Gastroesophageal sphincter (tissue), 3 donors: ENCODE measurements at regions not wholly inside any gene's neighbourhood (a gene's known extent, or its start where the extent isn't known, plus 50 kb on each side); places are given as distances from the start of the nearest gene placed in this dataset.
"Not testable (repeated sequence)": the region's sequence is repeated elsewhere in the genome, so short reads cannot be mapped to it uniquely, and the experiment has no call there.

Source experiments
- CTCF ChIP-seq, 4 experiments: fragments of 200-600 bp in 2 of 4; fragments of 450-650 bp in 2 of 4; sonication (generic) in 1 of 4; IDR thresholded peaks; one replicate each; pipeline ENCODE4 v1.5.1; 2017 to 2019; ENCODE audit warnings: antibody characterized with exemption in 4 of 4, mild to moderate bottlenecking in 2 of 4, moderate library complexity in 2 of 4
- EP300 ChIP-seq: sonication (generic); formaldehyde crosslinking; IDR thresholded peaks from one replicate; pipeline ENCODE4 v1.6.1; 2017; ENCODE audit warnings: antibody characterized with exemption, mild to moderate bottlenecking
- POLR2A ChIP-seq, 2 donors: fragments of 450-650 bp; IDR thresholded peaks; one replicate each; pipeline ENCODE4 v1.6.1; 2017; ENCODE audit warnings: antibody characterized with exemption in 2 of 2, mild to moderate bottlenecking in 2 of 2, moderate library complexity in 1 of 2
- POLR2AphosphoS5 ChIP-seq: sonication (generic); formaldehyde crosslinking; IDR thresholded peaks from one replicate; pipeline ENCODE4 v1.6.1; 2017; ENCODE audit warnings: antibody characterized with exemption

DNA sequence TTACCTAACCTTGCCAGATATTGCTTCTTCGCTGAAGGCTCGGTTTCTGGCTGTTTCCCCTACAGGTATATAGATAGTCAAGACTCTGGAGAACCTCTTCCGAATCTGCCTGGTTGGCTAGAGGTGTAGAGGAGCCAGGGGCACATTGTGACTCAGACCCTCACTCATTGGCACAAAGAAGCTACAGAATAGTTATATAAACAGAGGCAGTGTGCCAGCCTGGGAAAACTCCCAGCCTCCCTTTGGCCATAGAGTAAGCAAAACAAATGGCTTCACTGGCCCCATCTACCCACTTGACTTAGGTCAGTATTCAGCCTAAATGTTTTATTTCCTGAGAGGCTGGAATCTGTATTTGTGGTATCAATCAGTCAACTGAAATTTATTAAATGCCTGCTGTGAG lies 72.0 kb upstream of the IKBKE start:
- not testable (repeated sequence) for TF ChIP-seq CTCF (IDR thresholded peaks at IDR 0.05); POLR2A (IDR thresholded peaks at IDR 0.05); POLR2AphosphoS5; EP300
